Right renal pelvis (tissue), 4 donors: ENCODE measurements at regions not wholly inside any gene's neighbourhood (a gene's known extent, or its start where the extent isn't known, plus 50 kb on each side); places are given as distances from the start of the nearest gene placed in this dataset.

Experiments used
- DNase-seq, 4 donors: peaks; one replicate each; pipeline ENCODE4 v3.0.0-alpha.2; 2013; ENCODE audit warnings: low read depth in 4 of 4, low spot score in 3 of 4, missing footprints in 1 of 4

- no peak for DNase-seq
These were observed 122.8 kb downstream of the PRLHR start for GRCh38 chr10:118472415-118473304.

- no peak for DNase-seq
These were observed 123.6 kb downstream of the PRLHR start for GRCh38 chr10:118471863-118472262.

- DNase-seq, result no peak
These were observed 125.0 kb downstream of the PRLHR start for GRCh38 chr10:118470470-118470869.

GRCh38 chr10:118467200-118467599, 125.1 kb upstream of the FAM204A start:
- DNase-seq, result no peak

- no peak for DNase-seq
These were observed 123.3 kb upstream of the FAM204A start for GRCh38 chr10:118465300-118465874.

GRCh38 chr10:118463740-118464139, 121.6 kb upstream of the FAM204A start:
- DNase-seq, result no peak

GRCh38 chr10:118462401-118462800, 120.3 kb upstream of the FAM204A start:
- DNase-seq, result no peak

- peak; percentile 53 to 61 (median 56) for DNase-seq
These were observed 117.6 kb upstream of the FAM204A start for GRCh38 chr10:118459642-118460193.

GRCh38 chr10:118458957-118459641, 117.0 kb upstream of the FAM204A start:
- no peak for DNase-seq

- DNase-seq, result no peak
These were observed 115.8 kb upstream of the FAM204A start for GRCh38 chr10:118457824-118458428.

- DNase-seq, result no peak
These were observed 113.1 kb upstream of the FAM204A start for GRCh38 chr10:118455181-118455695.

GRCh38 chr10:118454211-118454610, 112.1 kb upstream of the FAM204A start:
- no peak for DNase-seq

GRCh38 chr10:118452098-118452497, 110.0 kb upstream of the FAM204A start:
- DNase-seq, result no peak

GRCh38 chr10:118449521-118449920, 107.4 kb upstream of the FAM204A start:
- no peak for DNase-seq

- no peak for DNase-seq
These were observed 106.6 kb upstream of the FAM204A start for GRCh38 chr10:118448744-118449143.

GRCh38 chr10:118447478-118448270, 105.5 kb upstream of the FAM204A start:
- DNase-seq, result no peak

GRCh38 chr10:118445535-118445934, 103.4 kb upstream of the FAM204A start:
- DNase-seq, result no peak

GRCh38 chr10:118444069-118444468, 101.9 kb upstream of the FAM204A start:
- no peak for DNase-seq

GRCh38 chr10:118442032-118442431, 99.9 kb upstream of the FAM204A start:
- no peak for DNase-seq

- DNase-seq, result no peak
These were observed 97.7 kb upstream of the FAM204A start for GRCh38 chr10:118439824-118440223.
